WERI-Rb-1 (cell line): ENCODE measurements at regions not wholly inside any gene's neighbourhood (a gene's known extent, or its start where the extent isn't known, plus 50 kb on each side); places are given as distances from the start of the nearest gene placed in this dataset.

Experiments
- DNase-seq: peaks from one replicate; pipeline ENCODE4 v3.0.0-alpha.2; 2020
- H3K27ac ChIP-seq: fragments of 250-450 bp; sonication (Bioruptor Pico); 2 replicates; pipeline ENCODE4 v1.5.1; 2020; ENCODE audit warnings: mild to moderate bottlenecking, moderate library complexity
- H3K27me3 ChIP-seq: fragments of 250-450 bp; sonication (Bioruptor Pico); 2 replicates; pipeline ENCODE4 v1.5.1; 2021; ENCODE audit warnings: mild to moderate bottlenecking, low read depth, moderate library complexity; ENCODE audit not compliant: insufficient read depth, severe bottlenecking
- H3K36me3 ChIP-seq: fragments of 250-450 bp; sonication (Bioruptor Pico); 2 replicates; pipeline ENCODE4 v1.5.1; 2020; ENCODE audit warnings: mild to moderate bottlenecking, moderate library complexity
- H3K4me3 ChIP-seq: 2 replicates; pipeline ENCODE4 v1.5.1; 2011; ENCODE audit warnings: low read depth, mild to moderate bottlenecking, control low read depth, low read length
- H3K9me3 ChIP-seq: fragments of 250-450 bp; sonication (Bioruptor Pico); 2 replicates; pipeline ENCODE4 v1.5.1; 2021; ENCODE audit warnings: mild to moderate bottlenecking, moderate library complexity; ENCODE audit not compliant: severe bottlenecking
- TF ChIP-seq, protein P1 (sequence below): IDR thresholded peaks from 2 replicates; pipeline ENCODE4 v1.5.1; 2011; ENCODE audit warnings: low read depth, mild to moderate bottlenecking, control low read depth, inconsistent platforms, low read length

GRCh38 chr4:24219209-24219608, 329.4 kb upstream of the PPARGC1A start:
- no peaks in the 10 kb centered on the region for H3K36me3 ChIP-seq
- DNase-seq = no peak
- no peak overlapping the region for H3K4me3 ChIP-seq
- TF ChIP-seq, protein P1, sequence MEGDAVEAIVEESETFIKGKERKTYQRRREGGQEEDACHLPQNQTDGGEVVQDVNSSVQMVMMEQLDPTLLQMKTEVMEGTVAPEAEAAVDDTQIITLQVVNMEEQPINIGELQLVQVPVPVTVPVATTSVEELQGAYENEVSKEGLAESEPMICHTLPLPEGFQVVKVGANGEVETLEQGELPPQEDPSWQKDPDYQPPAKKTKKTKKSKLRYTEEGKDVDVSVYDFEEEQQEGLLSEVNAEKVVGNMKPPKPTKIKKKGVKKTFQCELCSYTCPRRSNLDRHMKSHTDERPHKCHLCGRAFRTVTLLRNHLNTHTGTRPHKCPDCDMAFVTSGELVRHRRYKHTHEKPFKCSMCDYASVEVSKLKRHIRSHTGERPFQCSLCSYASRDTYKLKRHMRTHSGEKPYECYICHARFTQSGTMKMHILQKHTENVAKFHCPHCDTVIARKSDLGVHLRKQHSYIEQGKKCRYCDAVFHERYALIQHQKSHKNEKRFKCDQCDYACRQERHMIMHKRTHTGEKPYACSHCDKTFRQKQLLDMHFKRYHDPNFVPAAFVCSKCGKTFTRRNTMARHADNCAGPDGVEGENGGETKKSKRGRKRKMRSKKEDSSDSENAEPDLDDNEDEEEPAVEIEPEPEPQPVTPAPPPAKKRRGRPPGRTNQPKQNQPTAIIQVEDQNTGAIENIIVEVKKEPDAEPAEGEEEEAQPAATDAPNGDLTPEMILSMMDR = no peak
- no peaks in the 10 kb centered on the region for H3K9me3 ChIP-seq
- H3K27ac ChIP-seq = no peak overlapping the region
- no peaks in the 10 kb centered on the region for H3K27me3 ChIP-seq

- Histone ChIP-seq H3K27ac (no peak overlapping the region), H3K4me3 (no peak overlapping the region), H3K9me3 (no peaks in the 10 kb centered on the region), H3K27me3 (no peaks in the 10 kb centered on the region), H3K36me3 (no peaks in the 10 kb centered on the region)
- TF ChIP-seq, protein P1 = no peak
- no peak for DNase-seq
Observed at GRCh38 chr4:24218566-24218965, 328.7 kb upstream of the PPARGC1A start.

- Histone ChIP-seq H3K27me3 (no peaks in the 10 kb centered on the region), H3K9me3 (no peaks in the 10 kb centered on the region), H3K27ac (no peak overlapping the region), H3K36me3 (no peaks in the 10 kb centered on the region), H3K4me3 (no peak overlapping the region)
- no peak for DNase-seq
- TF ChIP-seq, protein P1 = no peak
Observed at GRCh38 chr4:24214796-24215195, 324.9 kb upstream of the PPARGC1A start.

DNA sequence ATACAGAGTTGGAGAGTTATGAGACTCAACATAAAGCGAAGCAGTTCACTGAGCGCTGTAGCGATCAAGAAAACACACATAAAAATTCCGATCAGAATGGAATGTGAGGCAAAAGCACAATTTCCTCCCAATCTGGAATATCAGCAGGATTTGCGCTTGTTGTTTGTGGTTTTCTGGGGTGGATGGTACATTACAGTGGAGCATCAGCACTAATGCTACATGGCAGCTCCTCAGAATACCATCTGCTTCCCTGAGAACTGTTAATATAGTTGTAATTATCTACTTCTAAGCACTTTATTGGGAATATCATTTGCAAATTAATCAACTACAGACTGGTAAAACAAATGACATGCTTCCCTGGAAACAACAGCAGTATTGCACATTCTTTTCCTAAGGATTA, 324.1 kb upstream of the PPARGC1A start:
- H3K9me3 ChIP-seq = no peaks in the 10 kb centered on the region
- H3K36me3 ChIP-seq = no peaks in the 10 kb centered on the region
- H3K27me3 ChIP-seq = no peaks in the 10 kb centered on the region
- TF ChIP-seq, protein P1 = no peak
- no peak overlapping the region for H3K4me3 ChIP-seq
- H3K27ac ChIP-seq = no peak overlapping the region
- no peak for DNase-seq

GRCh38 chr4:24212642-24213041, 322.8 kb upstream of the PPARGC1A start:
- DNase-seq = no peak
- Histone ChIP-seq H3K27me3 (no peaks in the 10 kb centered on the region), H3K9me3 (no peaks in the 10 kb centered on the region), H3K27ac (no peak overlapping the region), H3K4me3 (no peak overlapping the region), H3K36me3 (no peaks in the 10 kb centered on the region)
- TF ChIP-seq, protein P1 = no peak

DNA sequence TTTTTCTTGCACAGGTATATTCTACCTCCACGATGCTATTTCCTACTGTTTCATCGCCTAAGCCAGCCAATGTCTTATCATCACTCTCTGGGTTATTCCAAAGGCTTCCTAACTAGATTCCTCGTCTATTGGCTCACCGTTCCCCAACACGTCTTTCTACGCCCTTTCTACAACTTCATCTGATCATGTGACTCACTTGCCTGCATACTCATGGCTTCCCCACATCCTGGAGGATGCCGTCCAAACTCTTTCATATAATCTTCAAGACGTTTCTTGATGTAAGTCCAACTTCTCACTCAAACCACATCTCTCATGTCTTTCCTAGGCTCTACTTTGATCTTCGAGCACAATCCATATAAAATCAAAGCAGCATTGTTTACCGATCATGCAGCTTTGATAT, 322.0 kb upstream of the PPARGC1A start:
- Histone ChIP-seq H3K27me3 (no peaks in the 10 kb centered on the region), H3K36me3 (no peaks in the 10 kb centered on the region), H3K4me3 (no peak overlapping the region), H3K27ac (no peak overlapping the region), H3K9me3 (no peaks in the 10 kb centered on the region)
- TF ChIP-seq, protein P1 = no peak
- DNase-seq = no peak
